GM23338 (cell line): ENCODE measurements at regions not wholly inside any gene's neighbourhood (a gene's known extent, or its start where the extent isn't known, plus 50 kb on each side); places are given as distances from the start of the nearest gene placed in this dataset.

Source experiments
- ATAC-seq: fragments of 200-7000 bp; cut with Tn5 transposase; 3 replicates; pipeline ENCODE4 v1.9.1; 2020
- DNase-seq: peaks from one replicate; pipeline ENCODE4 v3.0.0-alpha.2; 2015; ENCODE audit warnings: low spot score
- H2AFZ ChIP-seq: fragments of 200-600 bp; sonication (generic); 2 replicates; pipeline ENCODE4 v1.8.0; 2016; ENCODE audit warnings: antibody characterized with exemption, mild to moderate bottlenecking, moderate library complexity
- H3F3A ChIP-seq: fragments of 200-600 bp; sonication (generic); replicated peaks from 2 replicates; pipeline ENCODE4 v1.8.0; 2017; ENCODE audit warnings: antibody characterized with exemption, mixed run types, low read depth
- H3K27ac ChIP-seq: fragments of 200-600 bp; sonication (generic); 2 replicates; pipeline ENCODE4 v1.6.1; 2016; ENCODE audit warnings: low read depth
- H3K27me3 ChIP-seq: fragments of 200-600 bp; sonication (generic); 2 replicates; pipeline ENCODE4 v1.8.0; 2016; ENCODE audit warnings: mild to moderate bottlenecking, mixed run types, moderate library complexity; ENCODE audit not compliant: insufficient read depth
- H3K36me3 ChIP-seq: fragments of 200-600 bp; sonication (generic); 2 replicates; pipeline ENCODE4 v1.8.0; 2016; ENCODE audit warnings: mild to moderate bottlenecking; ENCODE audit not compliant: insufficient read depth
- H3K4me1 ChIP-seq: fragments of 200-600 bp; sonication (generic); 2 replicates; pipeline ENCODE4 v1.8.0; 2016; ENCODE audit warnings: mild to moderate bottlenecking, moderate library complexity; ENCODE audit not compliant: insufficient read depth
- H3K4me2 ChIP-seq: fragments of 200-600 bp; sonication (generic); 2 replicates; pipeline ENCODE4 v1.7.1; 2017; ENCODE audit warnings: mixed run types
- H3K4me3 ChIP-seq: fragments of 200-600 bp; sonication (generic); 2 replicates; pipeline ENCODE4 v1.6.1; 2016; ENCODE audit warnings: mixed run types
- H3K79me2 ChIP-seq: fragments of 200-600 bp; sonication (generic); replicated peaks from 2 replicates; pipeline ENCODE4 v1.8.0; 2017; ENCODE audit warnings: mild to moderate bottlenecking; ENCODE audit not compliant: insufficient read depth
- H3K9me2 ChIP-seq: fragments of 200-600 bp; sonication (generic); 2 replicates; pipeline ENCODE4 v1.8.0; 2017; ENCODE audit not compliant: insufficient read depth
- H4K20me1 ChIP-seq: fragments of 200-600 bp; sonication (generic); replicated peaks from 2 replicates; pipeline ENCODE4 v1.8.0; 2017; ENCODE audit warnings: mild to moderate bottlenecking; ENCODE audit not compliant: insufficient read depth
- H3K27ac Mint-ChIP-seq: 2 replicates; pipeline ENCODE4 v1.8.0; 2020; ENCODE audit warnings: inconsistent platforms, mild to moderate bottlenecking, moderate library complexity, mixed read lengths
- H3K27me3 Mint-ChIP-seq: 3 replicates; pipeline ENCODE4 v1.8.0; 2022; ENCODE audit warnings: low read depth, mild to moderate bottlenecking, moderate library complexity, mixed read lengths, inconsistent platforms; ENCODE audit not compliant: insufficient read depth, poor library complexity
- H3K36me3 Mint-ChIP-seq: 3 replicates; pipeline ENCODE4 v1.8.0; 2021; ENCODE audit warnings: low read depth, mild to moderate bottlenecking, inconsistent platforms, moderate library complexity, mixed read lengths
- H3K4me1 Mint-ChIP-seq: 3 replicates; pipeline ENCODE4 v1.8.0; 2020; ENCODE audit warnings: mild to moderate bottlenecking, inconsistent platforms, mixed read lengths
- H3K4me3 Mint-ChIP-seq: 3 replicates; pipeline ENCODE4 v1.8.0; 2021; ENCODE audit warnings: moderate library complexity, mild to moderate bottlenecking, inconsistent platforms, mixed read lengths
- H3K9me3 Mint-ChIP-seq: 3 replicates; pipeline ENCODE4 v1.8.0; 2020; ENCODE audit warnings: moderate library complexity, mild to moderate bottlenecking, inconsistent platforms, mixed read lengths
- CREB1 ChIP-seq: fragments of 250-450 bp; sonication (Bioruptor Pico); IDR thresholded peaks from 2 replicates; pipeline ENCODE4 v1.5.0; 2020; ENCODE audit warnings: low read depth, mild to moderate bottlenecking, moderate library complexity
- EZH2 ChIP-seq: fragments of 200-600 bp; sonication (generic); IDR thresholded peaks from one replicate; pipeline ENCODE4 v1.8.0; 2017; ENCODE audit warnings: antibody characterized with exemption, mild to moderate bottlenecking, low read depth; ENCODE audit not compliant: unreplicated experiment
- EZH2phosphoT487 ChIP-seq: fragments of 200-600 bp; sonication (generic); IDR thresholded peaks from one replicate; pipeline ENCODE4 v1.8.1; 2018; ENCODE audit warnings: antibody characterized with exemption; ENCODE audit not compliant: unreplicated experiment
- JUNB ChIP-seq: IDR thresholded peaks from one replicate; pipeline ENCODE4 v1.6.1; 2016; ENCODE audit warnings: antibody characterized with exemption; ENCODE audit not compliant: unreplicated experiment
- NANOG ChIP-seq: IDR thresholded peaks from 2 replicates; pipeline ENCODE4 v1.6.1; 2016; ENCODE audit warnings: antibody characterized with exemption, borderline replicate concordance
- POLR2AphosphoS5 ChIP-seq: IDR thresholded peaks from 2 replicates; pipeline ENCODE4 v1.6.1; 2016; ENCODE audit warnings: antibody characterized with exemption, low read depth
- STAT1 ChIP-seq: IDR thresholded peaks from one replicate; pipeline ENCODE4 v1.6.1; 2016; ENCODE audit warnings: antibody characterized with exemption; ENCODE audit not compliant: unreplicated experiment
- ZNF114 ChIP-seq: fragments of 250-450 bp; sonication (Bioruptor Pico); IDR thresholded peaks from 2 replicates; pipeline ENCODE4 v1.5.0; 2020; ENCODE audit warnings: mild to moderate bottlenecking, moderate library complexity
- ZNF331 ChIP-seq: fragments of 250-450 bp; sonication (Bioruptor Pico); IDR thresholded peaks from 2 replicates; pipeline ENCODE4 v1.5.0; 2020; ENCODE audit warnings: low read depth, mild to moderate bottlenecking, moderate library complexity
- TF ChIP-seq, protein P1 (sequence below): IDR thresholded peaks from 2 replicates; pipeline ENCODE4 v1.6.1; 2016; ENCODE audit warnings: antibody characterized with exemption
- TF ChIP-seq, protein P2 (sequence below), 2 experiments: fragments of 200-600 bp in 1 of 2; sonication (generic) in 1 of 2; conservative IDR thresholded peaks; 2 replicates each; pipeline versions ENCODE4 v1.5.1 to v1.6.1; 2016 to 2017; ENCODE audit warnings: antibody characterized with exemption in 2 of 2, low read depth in 2 of 2, mild to moderate bottlenecking in 2 of 2, moderate library complexity in 1 of 2
- TF ChIP-seq, protein P3 (sequence below): fragments of 250-450 bp; sonication (Bioruptor Pico); IDR thresholded peaks from 2 replicates; pipeline ENCODE4 v1.5.0; 2020; ENCODE audit warnings: mild to moderate bottlenecking, moderate library complexity

DNA sequence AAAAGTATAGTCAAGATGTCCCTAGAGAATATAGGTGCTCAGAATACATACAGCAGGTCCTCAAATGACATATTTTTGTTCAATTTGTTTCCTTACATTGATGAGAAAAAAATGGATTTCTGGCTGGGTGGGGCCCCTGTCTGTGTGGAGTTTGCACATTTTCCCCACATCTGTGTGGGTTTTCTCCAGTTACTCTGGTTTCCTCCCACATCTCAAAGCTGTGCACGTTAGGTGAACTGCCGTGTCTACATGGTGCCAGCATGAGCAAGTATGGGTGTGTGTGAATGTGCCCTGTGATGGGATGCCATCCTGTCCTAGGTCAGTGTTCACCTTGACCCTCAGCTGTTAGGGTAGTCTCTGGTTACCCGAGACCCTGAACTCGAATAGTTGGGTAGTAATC lies 289.1 kb downstream of the GRIN2B start:
- Histone ChIP-seq H3F3A (no peaks in the 10 kb centered on the region), H3K4me1 (no peaks in the 10 kb centered on the region), H2AFZ (no peak overlapping the region), H3K9me2 (peaks cover 8% of the 10 kb centered on the region), H3K27ac (no peak overlapping the region), H3K79me2 (no peaks in the 10 kb centered on the region), H3K4me2 (no peak overlapping the region), H4K20me1 (no peaks in the 10 kb centered on the region), H3K27me3 (no peaks in the 10 kb centered on the region), H3K36me3 (no peaks in the 10 kb centered on the region), H3K4me3 (no peak overlapping the region)
- DNase-seq (no peak), ATAC-seq (no peak)
- H3K36me3 Mint-ChIP-seq = no peaks in the 10 kb centered on the region; the same call in 2 of the 3 replicates
- H3K27ac Mint-ChIP-seq = no peak overlapping the region
- no peak overlapping the region for H3K4me3 Mint-ChIP-seq
- H3K9me3 Mint-ChIP-seq = no peaks in the 10 kb centered on the region
- TF ChIP-seq EZH2 = no peak
- TF ChIP-seq CREB1 (CRISPR knock-in tag) = no peak
- TF ChIP-seq NANOG = no peak
- no peak for TF ChIP-seq ZNF331 (CRISPR knock-in tag)
- TF ChIP-seq JUNB = no peak
- no peak for TF ChIP-seq STAT1
- no peak for TF ChIP-seq EZH2phosphoT487
- no peak for TF ChIP-seq ZNF114 (CRISPR knock-in tag)
- TF ChIP-seq, protein P1, sequence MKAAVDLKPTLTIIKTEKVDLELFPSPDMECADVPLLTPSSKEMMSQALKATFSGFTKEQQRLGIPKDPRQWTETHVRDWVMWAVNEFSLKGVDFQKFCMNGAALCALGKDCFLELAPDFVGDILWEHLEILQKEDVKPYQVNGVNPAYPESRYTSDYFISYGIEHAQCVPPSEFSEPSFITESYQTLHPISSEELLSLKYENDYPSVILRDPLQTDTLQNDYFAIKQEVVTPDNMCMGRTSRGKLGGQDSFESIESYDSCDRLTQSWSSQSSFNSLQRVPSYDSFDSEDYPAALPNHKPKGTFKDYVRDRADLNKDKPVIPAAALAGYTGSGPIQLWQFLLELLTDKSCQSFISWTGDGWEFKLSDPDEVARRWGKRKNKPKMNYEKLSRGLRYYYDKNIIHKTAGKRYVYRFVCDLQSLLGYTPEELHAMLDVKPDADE = no peak
- TF ChIP-seq, protein P2, sequence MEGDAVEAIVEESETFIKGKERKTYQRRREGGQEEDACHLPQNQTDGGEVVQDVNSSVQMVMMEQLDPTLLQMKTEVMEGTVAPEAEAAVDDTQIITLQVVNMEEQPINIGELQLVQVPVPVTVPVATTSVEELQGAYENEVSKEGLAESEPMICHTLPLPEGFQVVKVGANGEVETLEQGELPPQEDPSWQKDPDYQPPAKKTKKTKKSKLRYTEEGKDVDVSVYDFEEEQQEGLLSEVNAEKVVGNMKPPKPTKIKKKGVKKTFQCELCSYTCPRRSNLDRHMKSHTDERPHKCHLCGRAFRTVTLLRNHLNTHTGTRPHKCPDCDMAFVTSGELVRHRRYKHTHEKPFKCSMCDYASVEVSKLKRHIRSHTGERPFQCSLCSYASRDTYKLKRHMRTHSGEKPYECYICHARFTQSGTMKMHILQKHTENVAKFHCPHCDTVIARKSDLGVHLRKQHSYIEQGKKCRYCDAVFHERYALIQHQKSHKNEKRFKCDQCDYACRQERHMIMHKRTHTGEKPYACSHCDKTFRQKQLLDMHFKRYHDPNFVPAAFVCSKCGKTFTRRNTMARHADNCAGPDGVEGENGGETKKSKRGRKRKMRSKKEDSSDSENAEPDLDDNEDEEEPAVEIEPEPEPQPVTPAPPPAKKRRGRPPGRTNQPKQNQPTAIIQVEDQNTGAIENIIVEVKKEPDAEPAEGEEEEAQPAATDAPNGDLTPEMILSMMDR (conservative IDR thresholded peaks at IDR 0.05; ENCODE audit: low read depth in 2 of 2) = no peak
- TF ChIP-seq POLR2AphosphoS5 = no peak
- peaks cover under 1% of the 10 kb centered on the region; the same call in 2 of the 3 replicates for H3K4me1 Mint-ChIP-seq
- peaks cover under 1% of the 10 kb centered on the region for H3K27me3 Mint-ChIP-seq

DNA sequence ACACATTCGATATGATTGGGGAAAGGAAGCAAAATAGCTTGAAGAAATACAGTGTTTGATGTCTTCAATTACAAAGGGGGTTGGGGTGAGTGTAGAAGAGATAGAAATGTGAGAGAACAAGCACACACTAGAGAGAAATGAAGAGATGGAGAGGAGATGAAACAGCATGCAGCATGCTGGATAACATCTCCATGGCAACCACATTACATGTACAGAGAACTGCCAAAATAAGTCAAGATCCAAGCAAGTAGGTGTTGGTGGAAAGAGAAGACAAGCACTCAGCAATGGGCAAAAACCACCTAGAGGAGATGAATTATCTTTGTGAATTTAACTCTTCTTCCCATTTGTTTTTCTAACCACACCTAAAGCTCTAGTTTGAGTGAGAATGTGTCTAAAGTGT lies 289.8 kb downstream of the GRIN2B start:
- Histone ChIP-seq H4K20me1 (no peaks in the 10 kb centered on the region), H3K4me2 (no peak overlapping the region), H3K79me2 (no peaks in the 10 kb centered on the region), H3K9me2 (peaks cover 14% of the 10 kb centered on the region), H3F3A (no peaks in the 10 kb centered on the region), H3K4me1 (no peaks in the 10 kb centered on the region), H3K27me3 (no peaks in the 10 kb centered on the region), H3K36me3 (no peaks in the 10 kb centered on the region), H3K4me3 (no peak overlapping the region), H3K27ac (no peak overlapping the region), H2AFZ (no peak overlapping the region)
- TF ChIP-seq, protein P3, sequence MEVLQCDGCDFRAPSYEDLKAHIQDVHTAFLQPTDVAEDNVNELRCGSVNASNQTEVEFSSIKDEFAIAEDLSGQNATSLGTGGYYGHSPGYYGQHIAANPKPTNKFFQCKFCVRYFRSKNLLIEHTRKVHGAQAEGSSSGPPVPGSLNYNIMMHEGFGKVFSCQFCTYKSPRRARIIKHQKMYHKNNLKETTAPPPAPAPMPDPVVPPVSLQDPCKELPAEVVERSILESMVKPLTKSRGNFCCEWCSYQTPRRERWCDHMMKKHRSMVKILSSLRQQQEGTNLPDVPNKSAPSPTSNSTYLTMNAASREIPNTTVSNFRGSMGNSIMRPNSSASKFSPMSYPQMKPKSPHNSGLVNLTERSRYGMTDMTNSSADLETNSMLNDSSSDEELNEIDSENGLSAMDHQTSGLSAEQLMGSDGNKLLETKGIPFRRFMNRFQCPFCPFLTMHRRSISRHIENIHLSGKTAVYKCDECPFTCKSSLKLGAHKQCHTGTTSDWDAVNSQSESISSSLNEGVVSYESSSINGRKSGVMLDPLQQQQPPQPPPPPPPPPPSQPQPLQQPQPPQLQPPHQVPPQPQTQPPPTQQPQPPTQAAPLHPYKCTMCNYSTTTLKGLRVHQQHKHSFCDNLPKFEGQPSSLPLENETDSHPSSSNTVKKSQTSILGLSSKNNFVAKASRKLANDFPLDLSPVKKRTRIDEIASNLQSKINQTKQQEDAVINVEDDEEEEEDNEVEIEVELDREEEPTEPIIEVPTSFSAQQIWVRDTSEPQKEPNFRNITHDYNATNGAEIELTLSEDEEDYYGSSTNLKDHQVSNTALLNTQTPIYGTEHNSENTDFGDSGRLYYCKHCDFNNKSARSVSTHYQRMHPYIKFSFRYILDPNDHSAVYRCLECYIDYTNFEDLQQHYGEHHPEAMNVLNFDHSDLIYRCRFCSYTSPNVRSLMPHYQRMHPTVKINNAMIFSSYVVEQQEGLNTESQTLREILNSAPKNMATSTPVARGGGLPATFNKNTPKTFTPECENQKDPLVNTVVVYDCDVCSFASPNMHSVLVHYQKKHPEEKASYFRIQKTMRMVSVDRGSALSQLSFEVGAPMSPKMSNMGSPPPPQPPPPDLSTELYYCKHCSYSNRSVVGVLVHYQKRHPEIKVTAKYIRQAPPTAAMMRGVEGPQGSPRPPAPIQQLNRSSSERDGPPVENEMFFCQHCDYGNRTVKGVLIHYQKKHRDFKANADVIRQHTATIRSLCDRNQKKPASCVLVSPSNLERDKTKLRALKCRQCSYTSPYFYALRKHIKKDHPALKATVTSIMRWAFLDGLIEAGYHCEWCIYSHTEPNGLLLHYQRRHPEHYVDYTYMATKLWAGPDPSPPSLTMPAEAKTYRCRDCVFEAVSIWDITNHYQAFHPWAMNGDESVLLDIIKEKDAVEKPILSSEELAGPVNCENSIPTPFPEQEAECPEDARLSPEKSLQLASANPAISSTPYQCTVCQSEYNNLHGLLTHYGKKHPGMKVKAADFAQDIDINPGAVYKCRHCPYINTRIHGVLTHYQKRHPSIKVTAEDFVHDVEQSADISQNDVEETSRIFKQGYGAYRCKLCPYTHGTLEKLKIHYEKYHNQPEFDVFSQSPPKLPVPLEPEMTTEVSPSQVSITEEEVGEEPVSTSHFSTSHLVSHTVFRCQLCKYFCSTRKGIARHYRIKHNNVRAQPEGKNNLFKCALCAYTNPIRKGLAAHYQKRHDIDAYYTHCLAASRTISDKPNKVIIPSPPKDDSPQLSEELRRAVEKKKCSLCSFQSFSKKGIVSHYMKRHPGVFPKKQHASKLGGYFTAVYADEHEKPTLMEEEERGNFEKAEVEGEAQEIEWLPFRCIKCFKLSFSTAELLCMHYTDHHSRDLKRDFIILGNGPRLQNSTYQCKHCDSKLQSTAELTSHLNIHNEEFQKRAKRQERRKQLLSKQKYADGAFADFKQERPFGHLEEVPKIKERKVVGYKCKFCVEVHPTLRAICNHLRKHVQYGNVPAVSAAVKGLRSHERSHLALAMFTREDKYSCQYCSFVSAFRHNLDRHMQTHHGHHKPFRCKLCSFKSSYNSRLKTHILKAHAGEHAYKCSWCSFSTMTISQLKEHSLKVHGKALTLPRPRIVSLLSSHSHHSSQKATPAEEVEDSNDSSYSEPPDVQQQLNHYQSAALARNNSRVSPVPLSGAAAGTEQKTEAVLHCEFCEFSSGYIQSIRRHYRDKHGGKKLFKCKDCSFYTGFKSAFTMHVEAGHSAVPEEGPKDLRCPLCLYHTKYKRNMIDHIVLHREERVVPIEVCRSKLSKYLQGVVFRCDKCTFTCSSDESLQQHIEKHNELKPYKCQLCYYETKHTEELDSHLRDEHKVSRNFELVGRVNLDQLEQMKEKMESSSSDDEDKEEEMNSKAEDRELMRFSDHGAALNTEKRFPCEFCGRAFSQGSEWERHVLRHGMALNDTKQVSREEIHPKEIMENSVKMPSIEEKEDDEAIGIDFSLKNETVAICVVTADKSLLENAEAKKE (CRISPR knock-in tag) = no peak
- TF ChIP-seq NANOG (no peak), ZNF114 (CRISPR knock-in tag) (no peak), CREB1 (CRISPR knock-in tag) (no peak)
- no peaks in the 10 kb centered on the region for H3K27me3 Mint-ChIP-seq
- no peaks in the 10 kb centered on the region for H3K9me3 Mint-ChIP-seq
- H3K4me3 Mint-ChIP-seq = no peak overlapping the region
- no peaks in the 10 kb centered on the region; the same call in 2 of the 3 replicates for H3K4me1 Mint-ChIP-seq
- H3K27ac Mint-ChIP-seq = no peak overlapping the region
- DNase-seq = no peak
- no peak for ATAC-seq
- H3K36me3 Mint-ChIP-seq = no peaks in the 10 kb centered on the region; the same call in 2 of the 3 replicates
